CD4-positive, alpha-beta T cell (primary cell): ENCODE measurements at regions not wholly inside any gene's neighbourhood (a gene's known extent, or its start where the extent isn't known, plus 50 kb on each side); places are given as distances from the start of the nearest gene placed in this dataset.

Source experiments
- ATAC-seq: fragments of 200-7000 bp; cut with Tn5 transposase; one replicate; pipeline ENCODE4 v1.10.0; 2022; ENCODE audit warnings: mild to moderate bottlenecking; ENCODE audit not compliant: poor library complexity
- CTCF ChIA-PET: fragments of 350-600 bp; sonication (Branson Sonifier 250); formaldehyde crosslinking; loops from one replicate; lab custom pipeline; 2021; ENCODE audit warnings: antibody characterized with exemption, inconsistent platforms; lab: Charles Lee
- POLR2A ChIA-PET: fragments of 350-600 bp; sonication (Branson Sonifier 250); formaldehyde crosslinking; loops from one replicate; lab custom pipeline; 2021; ENCODE audit warnings: antibody characterized with exemption, inconsistent platforms; lab: Charles Lee
- DNase-seq, 14 experiments: peaks; one replicate each; pipeline ENCODE4 v3.0.0-alpha.2; 2013 to 2020; ENCODE audit warnings: mixed read lengths in 2 of 14
- H3K27ac ChIP-seq, 2 donors: one replicate each; pipeline versions ENCODE4 v1.5.1 to v1.7.0; 2013; ENCODE audit warnings: low read length in 2 of 2, low read depth in 1 of 2, mild to moderate bottlenecking in 1 of 2
- H3K27me3 ChIP-seq, 2 experiments: 1 replicate in 1 of 2; 2 replicates in 1 of 2; pipeline versions ENCODE4 v1.6.1 to v1.7.0; 2013; ENCODE audit warnings: low read length in 2 of 2, control low read depth in 1 of 2, mild to moderate bottlenecking in 1 of 2, moderate library complexity in 1 of 2; ENCODE audit not compliant: insufficient read depth in 2 of 2, control insufficient read depth in 1 of 2
- H3K36me3 ChIP-seq: one replicate; pipeline ENCODE4 v1.6.1; 2013; ENCODE audit warnings: low read length, control low read depth; ENCODE audit not compliant: insufficient read depth
- H3K4me1 ChIP-seq: one replicate; pipeline ENCODE4 v1.6.1; 2013; ENCODE audit warnings: low read length, control low read depth; ENCODE audit not compliant: insufficient read depth
- H3K4me3 ChIP-seq: one replicate; pipeline ENCODE4 v1.5.1; 2013; ENCODE audit warnings: mild to moderate bottlenecking, low read length, moderate library complexity
- H3K9me3 ChIP-seq, 2 experiments: 1 replicate in 1 of 2; 2 replicates in 1 of 2; pipeline versions ENCODE4 v1.6.1 to v1.7.0; 2013; ENCODE audit warnings: low read length in 2 of 2, mild to moderate bottlenecking in 2 of 2, control low read depth in 1 of 2, moderate library complexity in 1 of 2; ENCODE audit not compliant: control insufficient read depth in 1 of 2, insufficient read depth in 1 of 2
- H3K27ac Mint-ChIP-seq: one replicate; pipeline ENCODE4 v1.8.0; 2020; ENCODE audit warnings: mixed read lengths
- H3K27me3 Mint-ChIP-seq: one replicate; pipeline ENCODE4 v1.8.0; 2021; ENCODE audit warnings: mixed read lengths
- H3K36me3 Mint-ChIP-seq: one replicate; pipeline ENCODE4 v1.8.0; 2021; ENCODE audit warnings: low read depth, mixed read lengths
- H3K4me1 Mint-ChIP-seq: one replicate; pipeline ENCODE4 v1.8.0; 2021; ENCODE audit warnings: low read depth, mixed read lengths
- H3K4me3 Mint-ChIP-seq: one replicate; pipeline ENCODE4 v1.8.0; 2020; ENCODE audit warnings: mild to moderate bottlenecking, mixed read lengths
- H3K9me3 Mint-ChIP-seq: one replicate; pipeline ENCODE4 v1.8.0; 2020; ENCODE audit warnings: mixed read lengths
- CTCF ChIP-seq: fragments of 200-600 bp; IDR thresholded peaks from one replicate; pipeline ENCODE4 v1.8.0; 2022; ENCODE audit warnings: antibody characterized with exemption, mild to moderate bottlenecking
- intact Hi-C, 2 experiments: fragments of 100-400 bp; cut with DNase I in 1 of 2; cut with micrococcal nuclease in 1 of 2; formaldehyde crosslinking; loops; one replicate each; pipeline versions ENCODE4 v1.15.1 to v1.9.0; 2023 to 2025; cut with DNase I, micrococcal nuclease

GRCh38 chr4:14918336-14918735, 83.9 kb upstream of the CPEB2 start:
- CTCF ChIA-PET: no interaction called here
- Mint-ChIP-seq H3K4me3 (no peak overlapping the region), H3K4me1 (no peaks in the 10 kb centered on the region)

GRCh38 chr4:14919785-14920184, 82.5 kb upstream of the CPEB2 start:
- no peak for DNase-seq
- no peaks in the 10 kb centered on the region for H3K9me3 ChIP-seq
- Mint-ChIP-seq H3K27ac (no peak overlapping the region), H3K36me3 (no peaks in the 10 kb centered on the region), H3K27me3 (peaks cover 4% of the 10 kb centered on the region), H3K4me1 (no peaks in the 10 kb centered on the region), H3K4me3 (no peak overlapping the region), H3K9me3 (no peaks in the 10 kb centered on the region)
- ChIA-PET POLR2A (no interaction called here), CTCF (no interaction called here)
- H3K27ac ChIP-seq: no peak overlapping the region
- no peak for TF ChIP-seq CTCF
- no peaks in the 10 kb centered on the region for H3K4me1 ChIP-seq
- no peak for ATAC-seq
- no peaks in the 10 kb centered on the region for H3K27me3 ChIP-seq
- H3K36me3 ChIP-seq: no peaks in the 10 kb centered on the region
- intact Hi-C loops: no loop called here
- no peak overlapping the region for H3K4me3 ChIP-seq

More at GRCh38 chr4:14918336-14918735, 83.9 kb upstream of the CPEB2 start:
- H3K9me3 ChIP-seq: no peaks in the 10 kb centered on the region
- Mint-ChIP-seq H3K27me3 (peaks cover 4% of the 10 kb centered on the region), H3K27ac (no peak overlapping the region), H3K9me3 (no peaks in the 10 kb centered on the region), H3K36me3 (no peaks in the 10 kb centered on the region)
- no peak for DNase-seq
- POLR2A ChIA-PET: interaction anchor here (0.8 kb wide), 1 partner anchor 83 kb away, joined by 4 read pairs; no protein-coding TSS in a partner anchor
- TF ChIP-seq CTCF: no peak
- H3K27me3 ChIP-seq: no peaks in the 10 kb centered on the region
- no peak for ATAC-seq
- H3K27ac ChIP-seq: no peak overlapping the region
- no peaks in the 10 kb centered on the region for H3K4me1 ChIP-seq
- no peak overlapping the region for H3K4me3 ChIP-seq
- no peaks in the 10 kb centered on the region for H3K36me3 ChIP-seq
- intact Hi-C loops: no loop called here

- H3K4me3 ChIP-seq: no peak overlapping the region
- no peaks in the 10 kb centered on the region for H3K4me1 Mint-ChIP-seq
- no peak for TF ChIP-seq CTCF
- no peaks in the 10 kb centered on the region for H3K4me1 ChIP-seq
- ATAC-seq: no peak
- H3K4me3 Mint-ChIP-seq: no peak overlapping the region
- no peak overlapping the region for H3K27ac Mint-ChIP-seq
- H3K9me3 Mint-ChIP-seq: no peaks in the 10 kb centered on the region
- no peak for DNase-seq
- H3K36me3 ChIP-seq: no peaks in the 10 kb centered on the region
- CTCF ChIA-PET: no interaction called here
- H3K27ac ChIP-seq: no peak overlapping the region
- POLR2A ChIA-PET: interaction anchor here (1.1 kb wide), 1 partner anchor 84 kb away, joined by 4 read pairs; no protein-coding TSS in a partner anchor
- H3K27me3 ChIP-seq: no peaks in the 10 kb centered on the region
- H3K36me3 Mint-ChIP-seq: no peaks in the 10 kb centered on the region
- peaks cover 4% of the 10 kb centered on the region for H3K27me3 Mint-ChIP-seq
- no peaks in the 10 kb centered on the region for H3K9me3 ChIP-seq
- intact Hi-C loops: no loop called here
Measured at GRCh38 chr4:14920237-14920636, 82.0 kb upstream of the CPEB2 start.
